HepG2 (cell line): ENCODE measurements at regions not wholly inside any gene's neighbourhood (a gene's known extent, or its start where the extent isn't known, plus 50 kb on each side); places are given as distances from the start of the nearest gene placed in this dataset.

Source experiments
- CEBPB ChIP-seq: IDR thresholded peaks from 2 replicates; pipeline ENCODE4 v1.6.1; 2011; ENCODE audit warnings: low read depth, low read length, improper control_type of control experiment, borderline replicate concordance
- MLX ChIP-seq: IDR thresholded peaks from 2 replicates; pipeline ENCODE4 v1.6.1; 2016
- MTA3 ChIP-seq: sonication (generic); formaldehyde crosslinking; IDR thresholded peaks from 2 replicates; pipeline ENCODE4 v1.4.0; 2020; ENCODE audit warnings: missing genetic modification reagents
- PHF20 ChIP-seq: sonication (generic); formaldehyde crosslinking; IDR thresholded peaks from 2 replicates; pipeline ENCODE4 v1.5.0; 2020; ENCODE audit warnings: mild to moderate bottlenecking, missing genetic modification reagents
- POLR2A ChIP-seq, 2 experiments: IDR thresholded peaks; 2 replicates each; pipeline ENCODE4 v1.6.1; 2011; ENCODE audit warnings: low read depth in 2 of 2, low read length in 2 of 2, mild to moderate bottlenecking in 1 of 2, moderate library complexity in 1 of 2; ENCODE audit not compliant: insufficient read depth in 1 of 2
- SMARCC2 ChIP-seq: fragments of 450-650 bp; IDR thresholded peaks from 2 replicates; pipeline ENCODE4 v1.6.1; 2017; ENCODE audit warnings: antibody characterized with exemption, mild to moderate bottlenecking
- TAF1 ChIP-seq: sonication (generic); formaldehyde crosslinking; IDR thresholded peaks from 2 replicates; pipeline ENCODE4 v1.4.0; 2020; ENCODE audit warnings: missing genetic modification reagents
- THAP11 ChIP-seq: IDR thresholded peaks from 2 replicates; pipeline ENCODE4 v1.6.1; 2016; ENCODE audit warnings: missing biosample characterization, missing genetic modification reagents
- ZNF142 ChIP-seq: sonication (generic); formaldehyde crosslinking; IDR thresholded peaks from 2 replicates; pipeline ENCODE4 v1.4.0; 2020; ENCODE audit warnings: missing genetic modification reagents
- ZNF232 ChIP-seq: sonication (generic); formaldehyde crosslinking; IDR thresholded peaks from 2 replicates; pipeline ENCODE4 v1.4.0; 2020; ENCODE audit warnings: missing genetic modification reagents, borderline replicate concordance

GRCh38 chr5:130536691-130537090 lies 628.4 kb downstream of the HINT1 start:
- no peak for TF ChIP-seq ZNF142
- no peak for TF ChIP-seq ZNF232
- TF ChIP-seq TAF1, result no peak
- TF ChIP-seq THAP11, result no peak
- no peak for TF ChIP-seq MLX (CRISPR knock-in tag)
- TF ChIP-seq MTA3 (CRISPR knock-in tag), result no peak
- no peak for TF ChIP-seq CEBPB
- TF ChIP-seq PHF20, result no peak
- no peak for TF ChIP-seq SMARCC2
- no peak for TF ChIP-seq POLR2A (IDR thresholded peaks at IDR 0.05; ENCODE audit: insufficient read depth in 1 of 2, low read depth in 2 of 2, low read length in 2 of 2)
